GM10266 (cell line): ENCODE measurements at regions not wholly inside any gene's neighbourhood (a gene's known extent, or its start where the extent isn't known, plus 50 kb on each side); places are given as distances from the start of the nearest gene placed in this dataset.

ENCODE experiments used
- DNase-seq: peaks from one replicate; pipeline ENCODE4 v3.0.0; 2012; ENCODE audit errors: extremely low spot score
- CTCF ChIP-seq: IDR thresholded peaks from 2 replicates; pipeline ENCODE4 v1.5.1; 2012; ENCODE audit warnings: mild to moderate bottlenecking, low read depth; ENCODE audit not compliant: control insufficient read depth, insufficient read depth; ENCODE audit errors: missing control alignments

GRCh38 chr7:63008366-63008765 is 990.3 kb upstream of the ZNF722 start:
- DNase-seq, result no peak
- TF ChIP-seq CTCF, result no peak

GRCh38 chr7:63009771-63010170 is 988.9 kb upstream of the ZNF722 start:
- DNase-seq, result no peak
- no peak for TF ChIP-seq CTCF

GRCh38 chr7:63012633-63013183 is 985.9 kb upstream of the ZNF722 start:
- DNase-seq, result no peak

GRCh38 chr7:63014792-63015191 is 983.9 kb upstream of the ZNF722 start:
- TF ChIP-seq CTCF, result no peak
- no peak for DNase-seq

More at GRCh38 chr7:63012633-63013183, 985.9 kb upstream of the ZNF722 start:
- no peak for TF ChIP-seq CTCF

- DNase-seq, result no peak
- TF ChIP-seq CTCF, result no peak
Observed at GRCh38 chr7:63023182-63023787, 975.4 kb upstream of the ZNF722 start.

- no peak for DNase-seq
- TF ChIP-seq CTCF, result no peak
Observed at GRCh38 chr7:63024446-63024845, 974.2 kb upstream of the ZNF722 start.

GRCh38 chr7:63025815-63026214 is 972.8 kb upstream of the ZNF722 start:
- no peak for TF ChIP-seq CTCF
- no peak for DNase-seq
